GM06990 (cell line): ENCODE measurements at regions not wholly inside any gene's neighbourhood (a gene's known extent, or its start where the extent isn't known, plus 50 kb on each side); places are given as distances from the start of the nearest gene placed in this dataset.

Experiments used
- DNase-seq: peaks from one replicate; pipeline ENCODE4 v3.0.0-alpha.2; 2011; ENCODE audit not compliant: insufficient read length; ENCODE audit errors: extremely low read depth
- H3K27me3 ChIP-seq: replicated peaks from 2 replicates; pipeline ENCODE4 v1.6.0; 2011; ENCODE audit warnings: low read length; ENCODE audit not compliant: control insufficient read depth, insufficient read depth
- H3K36me3 ChIP-seq: 2 replicates; pipeline ENCODE4 v1.5.1; 2011; ENCODE audit warnings: low read length; ENCODE audit not compliant: control insufficient read depth, insufficient read depth
- H3K4me3 ChIP-seq: replicated peaks from 2 replicates; pipeline ENCODE4 v1.5.1; 2011; ENCODE audit warnings: low read depth, mild to moderate bottlenecking, control low read depth, low read length
- TF ChIP-seq, protein P1 (sequence below): IDR thresholded peaks from 2 replicates; pipeline ENCODE4 v1.5.1; 2011; ENCODE audit warnings: low read length, control low read depth, mild to moderate bottlenecking, inconsistent platforms; ENCODE audit not compliant: insufficient read depth, poor library complexity, severe bottlenecking

DNA sequence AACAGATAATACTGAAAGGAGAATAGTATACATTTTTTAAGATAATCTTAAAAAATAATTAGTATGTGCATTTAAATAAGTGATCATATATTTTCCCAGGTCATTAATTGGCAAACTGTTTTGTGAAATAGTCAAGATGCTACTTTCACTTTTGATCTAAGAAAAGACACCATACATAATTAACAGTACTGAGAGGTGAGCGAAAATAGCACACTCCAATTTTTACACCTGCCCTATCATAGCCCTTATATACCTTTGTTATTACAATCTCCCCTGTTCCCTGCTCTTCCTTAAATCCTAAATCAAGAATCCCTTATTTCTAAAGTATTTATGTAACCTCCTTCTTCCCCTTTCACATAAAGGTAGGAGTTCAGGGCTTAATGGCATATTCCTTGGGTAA lies 500.1 kb upstream of the LRATD1 start:
- Histone ChIP-seq H3K36me3 (no peaks in the 10 kb centered on the region), H3K27me3 (no peaks in the 10 kb centered on the region), H3K4me3 (no peak overlapping the region)
- no peak for DNase-seq
- TF ChIP-seq, protein P1, sequence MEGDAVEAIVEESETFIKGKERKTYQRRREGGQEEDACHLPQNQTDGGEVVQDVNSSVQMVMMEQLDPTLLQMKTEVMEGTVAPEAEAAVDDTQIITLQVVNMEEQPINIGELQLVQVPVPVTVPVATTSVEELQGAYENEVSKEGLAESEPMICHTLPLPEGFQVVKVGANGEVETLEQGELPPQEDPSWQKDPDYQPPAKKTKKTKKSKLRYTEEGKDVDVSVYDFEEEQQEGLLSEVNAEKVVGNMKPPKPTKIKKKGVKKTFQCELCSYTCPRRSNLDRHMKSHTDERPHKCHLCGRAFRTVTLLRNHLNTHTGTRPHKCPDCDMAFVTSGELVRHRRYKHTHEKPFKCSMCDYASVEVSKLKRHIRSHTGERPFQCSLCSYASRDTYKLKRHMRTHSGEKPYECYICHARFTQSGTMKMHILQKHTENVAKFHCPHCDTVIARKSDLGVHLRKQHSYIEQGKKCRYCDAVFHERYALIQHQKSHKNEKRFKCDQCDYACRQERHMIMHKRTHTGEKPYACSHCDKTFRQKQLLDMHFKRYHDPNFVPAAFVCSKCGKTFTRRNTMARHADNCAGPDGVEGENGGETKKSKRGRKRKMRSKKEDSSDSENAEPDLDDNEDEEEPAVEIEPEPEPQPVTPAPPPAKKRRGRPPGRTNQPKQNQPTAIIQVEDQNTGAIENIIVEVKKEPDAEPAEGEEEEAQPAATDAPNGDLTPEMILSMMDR: no peak

DNA sequence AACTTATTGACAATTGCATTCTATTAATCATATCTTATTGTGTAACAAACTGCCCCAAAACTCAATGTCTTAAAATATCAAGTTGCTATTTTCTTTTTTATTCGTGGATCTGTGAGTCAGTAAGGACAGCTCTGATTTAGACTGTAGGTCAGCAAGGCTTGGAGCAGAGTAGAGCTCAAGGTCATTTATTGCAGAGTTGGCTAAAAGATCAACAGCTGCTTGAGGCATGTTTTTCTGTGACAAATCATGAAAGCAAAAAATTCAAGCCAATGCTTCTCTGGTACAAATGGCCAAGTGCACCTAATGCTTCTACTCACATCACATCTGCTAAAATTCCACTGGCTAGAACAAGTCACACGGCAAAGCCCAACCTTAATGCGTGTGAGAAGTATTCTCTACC lies 497.7 kb upstream of the LRATD1 start:
- DNase-seq: no peak
- no peak overlapping the region for H3K4me3 ChIP-seq
- TF ChIP-seq, protein P1: no peak
- H3K27me3 ChIP-seq: no peaks in the 10 kb centered on the region
- H3K36me3 ChIP-seq: no peaks in the 10 kb centered on the region

DNA sequence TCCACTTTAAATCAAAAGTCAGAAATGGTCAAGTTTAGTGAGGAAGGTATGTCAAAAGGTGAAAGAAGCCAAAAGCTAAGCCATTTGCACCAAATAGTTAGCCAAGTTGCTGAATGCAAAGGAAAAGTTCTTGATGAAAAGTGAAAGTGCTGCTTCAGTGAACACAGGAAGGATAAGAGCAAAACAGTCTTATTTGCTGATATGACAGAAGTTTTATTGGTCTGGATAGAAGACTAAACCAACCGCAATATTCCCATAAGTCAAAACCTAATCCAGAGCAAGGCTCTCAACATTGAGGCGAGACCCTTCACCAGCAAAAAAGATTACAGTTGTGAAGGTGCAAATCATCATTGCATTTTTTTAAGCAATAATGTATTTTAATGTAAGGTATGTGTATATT lies 496.5 kb upstream of the LRATD1 start:
- no peaks in the 10 kb centered on the region for H3K36me3 ChIP-seq
- TF ChIP-seq, protein P1: no peak
- DNase-seq: no peak
- H3K4me3 ChIP-seq: no peak overlapping the region
- H3K27me3 ChIP-seq: no peaks in the 10 kb centered on the region

DNA sequence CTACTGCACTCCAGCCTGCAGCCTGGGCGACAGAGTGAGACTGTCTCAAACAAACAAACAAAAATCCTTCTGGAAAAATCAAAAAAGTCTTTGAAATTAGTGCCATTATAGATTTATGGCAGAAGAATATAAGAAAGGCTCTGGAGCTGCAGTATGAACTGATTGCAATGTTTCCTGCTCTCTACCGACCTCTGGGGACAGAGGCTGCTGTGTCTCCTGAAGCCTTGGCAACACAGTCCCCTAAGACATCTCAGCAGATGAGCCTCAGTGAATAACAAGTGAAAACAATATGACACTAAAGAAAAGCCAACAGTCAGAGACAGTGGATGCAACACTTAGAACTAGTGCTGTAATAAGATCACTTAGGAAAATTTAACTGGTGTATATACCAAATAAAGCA lies 494.9 kb upstream of the LRATD1 start:
- H3K36me3 ChIP-seq: no peaks in the 10 kb centered on the region
- TF ChIP-seq, protein P1: peak; percentile 32
- H3K27me3 ChIP-seq: no peaks in the 10 kb centered on the region
- DNase-seq: no peak
- H3K4me3 ChIP-seq: no peak overlapping the region

DNA sequence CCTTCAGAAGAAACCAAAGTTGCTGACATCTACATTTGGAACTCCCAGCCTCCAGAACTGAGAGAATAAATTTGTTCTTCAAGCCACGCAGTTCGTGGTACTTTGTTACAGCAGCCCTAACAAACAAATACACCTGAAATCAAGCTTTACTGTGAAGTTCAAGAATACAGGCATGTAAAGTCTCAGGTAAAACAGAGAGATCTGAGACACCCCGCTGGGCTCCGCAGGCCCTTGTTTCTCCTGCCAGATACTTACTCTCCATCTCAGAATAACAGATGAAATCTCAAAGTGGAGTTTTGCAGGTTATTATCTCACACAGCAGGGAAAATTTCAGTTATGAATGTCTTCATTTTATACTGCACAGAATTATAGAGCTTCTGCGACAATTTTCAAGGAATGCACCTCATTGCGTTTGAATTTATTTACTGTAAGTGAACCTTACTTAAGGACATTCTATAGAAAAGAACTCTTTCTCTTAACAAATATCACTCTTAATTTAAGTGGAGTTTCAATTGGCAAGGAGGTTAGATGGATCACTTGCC lies 492.4 kb upstream of the LRATD1 start:
- Histone ChIP-seq H3K4me3 (no peak overlapping the region), H3K27me3 (no peaks in the 10 kb centered on the region), H3K36me3 (no peaks in the 10 kb centered on the region)
- TF ChIP-seq, protein P1: no peak
- DNase-seq: no peak

DNA sequence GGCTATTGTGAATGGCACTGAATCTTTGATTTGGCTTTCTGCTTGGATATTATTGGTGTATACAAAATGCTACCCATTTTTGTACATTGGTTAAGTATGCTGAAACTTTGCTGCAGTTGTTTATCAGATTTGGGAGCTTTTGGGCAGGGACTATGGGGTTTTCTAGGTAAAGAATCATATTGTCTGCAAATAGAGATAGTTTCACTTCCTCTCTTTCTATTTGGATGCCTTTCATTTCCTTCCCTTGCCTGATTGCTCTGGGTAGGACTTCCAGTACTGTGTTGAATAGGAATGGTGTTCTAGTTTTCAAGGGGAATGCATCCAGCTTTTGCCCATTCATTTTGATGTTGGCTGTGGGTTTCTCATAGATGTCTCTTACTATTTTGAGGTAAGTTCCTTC lies 489.1 kb upstream of the LRATD1 start:
- H3K36me3 ChIP-seq: no peaks in the 10 kb centered on the region
- no peaks in the 10 kb centered on the region for H3K27me3 ChIP-seq
- TF ChIP-seq, protein P1: no peak
- DNase-seq: no peak
- H3K4me3 ChIP-seq: no peak overlapping the region
